ENCODE measurements at regions not wholly inside any gene's neighbourhood (a gene's known extent, or its start where the extent isn't known, plus 50 kb on each side); places are given as distances from the start of the nearest gene placed in this dataset.

- no peak overlapping the region for H3K4me3 ChIP-seq (ENCODE audit: low read depth, low read length)
- no peak for DNase-seq (ENCODE audit: low read depth)
- no peak for TF ChIP-seq CTCF (IDR thresholded peaks at IDR 0.05; ENCODE audit: insufficient read depth, low read depth, low read length)
These were observed 79.0 kb upstream of the ARRDC4 start for GRCh38 chr15:97881346-97881965.

GRCh38 chr15:97884513-97885131 lies 75.9 kb upstream of the ARRDC4 start:
- no peak overlapping the region for H3K4me3 ChIP-seq (ENCODE audit: low read depth, low read length)
- no peak for DNase-seq (ENCODE audit: low read depth)
- TF ChIP-seq CTCF (IDR thresholded peaks at IDR 0.05; ENCODE audit: insufficient read depth, low read depth, low read length) = no peak

- no peak overlapping the region for H3K4me3 ChIP-seq (ENCODE audit: low read depth, low read length)
- TF ChIP-seq CTCF (IDR thresholded peaks at IDR 0.05; ENCODE audit: insufficient read depth, low read depth, low read length) = no peak
- DNase-seq (ENCODE audit: low read depth) = no peak
These were observed 70.2 kb upstream of the ARRDC4 start for GRCh38 chr15:97890307-97890706.

- no peak overlapping the region for H3K4me3 ChIP-seq (ENCODE audit: low read depth, low read length)
- no peak for TF ChIP-seq CTCF (IDR thresholded peaks at IDR 0.05; ENCODE audit: insufficient read depth, low read depth, low read length)
- no peak for DNase-seq (ENCODE audit: low read depth)
These were observed 68.2 kb upstream of the ARRDC4 start for GRCh38 chr15:97892167-97892938.

GRCh38 chr15:97893967-97894366 lies 66.5 kb upstream of the ARRDC4 start:
- TF ChIP-seq CTCF (IDR thresholded peaks at IDR 0.05; ENCODE audit: insufficient read depth, low read depth, low read length) = no peak
- no peak overlapping the region for H3K4me3 ChIP-seq (ENCODE audit: low read depth, low read length)
- DNase-seq (ENCODE audit: low read depth) = no peak

- no peak for TF ChIP-seq CTCF (IDR thresholded peaks at IDR 0.05; ENCODE audit: insufficient read depth, low read depth, low read length)
- no peak for DNase-seq (ENCODE audit: low read depth)
- H3K4me3 ChIP-seq (ENCODE audit: low read depth, low read length) = no peak overlapping the region
These were observed 60.5 kb upstream of the ARRDC4 start for GRCh38 chr15:97899981-97900380.

All from fibroblast of villous mesenchyme (primary cell).